Activated CD4-positive, alpha-beta T cell treated with anti-CD3 and anti-CD28 coated beads, Interleukin-2, Interleukin-6, amounts not matched to agents 100 ng/mL and 50 ng/mL, durations not matched to agents 16 hours and 8 hours (primary cell): ENCODE measurements at regions not wholly inside any gene's neighbourhood (a gene's known extent, or its start where the extent isn't known, plus 50 kb on each side); places are given as distances from the start of the nearest gene placed in this dataset.

Source experiments
- DNase-seq: peaks from one replicate; pipeline ENCODE4 v3.0.0-alpha.2; 2020

GRCh38 chr2:6554466-6554865, 311.2 kb downstream of the CMPK2 start:
- no peak for DNase-seq

GRCh38 chr2:6556755-6557154, 309.0 kb downstream of the CMPK2 start:
- no peak for DNase-seq

- DNase-seq: no peak
Measured at GRCh38 chr2:6557737-6558136, 308.0 kb downstream of the CMPK2 start.

DNA sequence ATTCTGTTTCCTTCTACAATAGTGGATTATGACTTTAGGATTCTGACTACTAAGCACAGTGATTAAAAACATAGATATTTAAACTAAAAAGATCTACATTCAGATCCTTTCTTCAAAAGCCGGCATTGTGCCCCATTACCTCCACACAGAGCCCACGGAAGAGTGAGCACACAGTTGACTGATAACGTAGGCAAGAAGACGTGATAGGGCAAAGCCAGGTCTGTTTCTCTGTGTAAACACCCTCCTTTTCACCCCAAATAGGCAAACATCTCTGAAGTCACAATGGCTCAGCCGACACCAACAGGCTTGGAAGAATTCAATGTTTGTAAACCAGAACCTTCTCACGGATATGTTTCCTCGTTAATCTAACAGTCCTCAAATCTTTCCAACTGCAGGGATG, 302.9 kb downstream of the CMPK2 start:
- no peak for DNase-seq

- no peak for DNase-seq
Measured at GRCh38 chr2:6564326-6564725, 301.4 kb downstream of the CMPK2 start.

GRCh38 chr2:6574121-6574520, 291.6 kb downstream of the CMPK2 start:
- no peak for DNase-seq

- no peak for DNase-seq
Measured at GRCh38 chr2:6576302-6576701, 289.4 kb downstream of the CMPK2 start.

DNA sequence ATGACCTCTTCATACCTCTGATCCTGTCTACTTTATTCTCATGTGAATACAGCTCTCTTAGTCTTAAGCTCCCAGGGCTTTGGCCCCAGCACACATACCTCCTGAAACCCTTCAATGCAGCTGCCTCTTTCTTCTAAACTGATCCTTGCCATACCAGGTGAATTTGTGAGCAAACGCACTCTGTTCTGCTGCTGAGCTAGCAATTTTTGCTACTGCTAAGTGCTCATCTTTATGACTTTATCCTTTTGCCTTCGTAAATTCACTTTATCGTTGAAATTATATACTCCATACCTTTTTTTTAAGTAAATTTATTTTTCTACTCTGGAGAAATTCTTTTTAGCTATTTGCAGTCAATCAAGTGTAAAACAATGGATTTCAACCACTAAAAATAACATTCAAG, 287.7 kb downstream of the CMPK2 start:
- no peak for DNase-seq

- no peak for DNase-seq
Measured at GRCh38 chr2:6578416-6578815, 287.3 kb downstream of the CMPK2 start.

GRCh38 chr2:6579281-6579680, 286.4 kb downstream of the CMPK2 start:
- no peak for DNase-seq

- DNase-seq: no peak
Measured at GRCh38 chr2:6580982-6581381, 284.7 kb downstream of the CMPK2 start.

GRCh38 chr2:6589150-6589549, 276.6 kb downstream of the CMPK2 start:
- no peak for DNase-seq

- DNase-seq: no peak
Measured at GRCh38 chr2:6590442-6590841, 275.3 kb downstream of the CMPK2 start.

DNA sequence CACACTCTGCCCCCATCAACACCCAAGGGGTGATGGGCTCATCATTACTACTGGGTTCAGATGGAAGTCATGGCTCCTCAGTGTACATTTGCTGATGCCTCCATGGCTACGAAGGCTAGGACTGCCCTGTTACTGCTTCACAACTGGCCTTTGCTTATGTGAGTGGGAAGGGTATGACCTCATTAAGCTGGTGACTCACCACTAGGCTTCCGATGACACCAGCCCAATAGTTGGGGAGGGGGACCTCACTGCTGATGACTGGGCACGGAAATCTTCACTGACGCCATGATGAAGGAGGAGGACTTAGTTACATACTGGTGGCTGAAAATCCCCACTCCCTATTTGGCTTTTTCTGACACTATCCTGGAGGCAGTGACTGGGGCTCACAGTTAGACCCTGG, 263.2 kb downstream of the CMPK2 start:
- no peak for DNase-seq

DNA sequence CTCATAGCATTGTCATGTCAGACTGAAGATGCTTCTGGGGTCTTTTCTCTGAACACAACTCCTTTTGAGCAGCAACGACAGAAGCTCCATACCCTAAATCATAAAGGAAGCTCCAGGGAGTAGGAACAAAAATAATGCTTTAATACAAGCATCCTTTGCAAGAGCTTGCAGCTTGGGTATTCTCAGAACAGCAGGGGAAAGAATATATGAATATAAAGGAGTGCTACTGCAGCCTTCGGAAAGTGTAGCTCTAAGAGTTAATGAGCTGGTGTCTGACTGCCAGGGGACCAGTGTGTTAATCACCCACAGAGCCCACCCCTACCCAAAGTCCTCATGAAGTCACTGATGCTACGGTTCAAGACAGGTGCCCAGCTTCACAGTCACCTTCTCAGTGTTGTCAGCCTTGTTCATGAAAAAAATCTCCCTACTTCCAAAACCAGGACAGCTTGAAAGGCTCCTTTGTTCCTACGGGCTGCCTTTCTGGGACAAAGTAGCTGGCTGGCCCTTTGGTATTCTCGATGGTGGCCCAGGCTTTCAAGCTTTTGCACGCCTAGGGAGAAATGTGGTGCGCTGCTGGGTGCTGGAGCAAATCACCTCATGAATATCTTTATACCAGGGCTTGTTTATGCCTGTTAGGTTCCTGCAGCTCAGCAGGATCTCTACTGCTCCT, 259.7 kb downstream of the CMPK2 start:
- DNase-seq: no peak

GRCh38 chr2:6617794-6618193, 247.9 kb downstream of the CMPK2 start:
- DNase-seq: no peak

GRCh38 chr2:6618201-6618600, 247.5 kb downstream of the CMPK2 start:
- DNase-seq: no peak

DNA sequence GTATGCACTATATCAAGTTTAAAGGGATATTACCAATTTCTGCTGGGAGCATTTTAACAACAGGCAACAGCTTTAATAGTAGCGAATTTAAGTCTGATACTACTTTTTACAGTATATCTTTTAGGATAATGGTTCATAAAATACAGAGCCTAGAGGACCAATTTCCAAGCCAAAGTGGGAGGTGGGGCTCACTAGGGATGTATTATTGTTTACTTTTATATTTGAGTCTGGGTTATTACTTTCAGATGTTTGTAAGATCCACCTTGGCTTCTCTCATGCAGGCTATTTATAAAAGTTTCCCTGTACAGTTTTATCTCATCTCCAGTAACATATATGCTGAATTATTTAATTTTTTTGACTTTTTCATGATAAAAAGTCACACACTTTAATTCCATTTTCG, 242.0 kb downstream of the CMPK2 start:
- no peak for DNase-seq

DNA sequence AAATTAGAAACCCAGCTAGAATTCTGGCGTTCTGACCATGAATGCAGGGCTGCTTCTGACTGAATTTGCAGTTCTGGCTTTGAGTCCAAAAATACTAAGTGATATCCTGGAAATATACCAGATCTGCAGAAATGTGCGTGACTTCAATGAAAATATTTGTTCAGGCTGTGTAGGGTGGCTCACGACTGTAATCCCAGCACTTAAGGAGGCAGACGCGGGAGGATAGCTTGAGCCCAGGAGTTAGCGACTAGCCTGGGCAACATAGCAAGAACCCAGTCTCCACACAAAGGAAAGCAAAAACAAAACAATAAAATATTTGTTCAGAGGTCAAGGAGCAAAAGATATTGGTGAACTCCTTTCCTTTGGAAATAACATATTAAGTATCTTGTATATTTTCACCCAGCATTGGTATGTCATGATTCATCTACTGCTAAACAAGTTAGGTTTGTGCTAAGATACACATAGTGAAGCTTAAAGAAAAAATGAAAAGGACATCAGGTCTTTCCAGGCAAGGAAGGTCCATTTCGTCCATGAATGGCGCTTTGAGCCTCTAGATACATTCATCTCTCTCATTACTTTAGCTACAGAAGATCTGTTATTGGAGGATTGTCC, 239.2 kb downstream of the CMPK2 start:
- DNase-seq: no peak

GRCh38 chr2:6627316-6627715, 238.4 kb downstream of the CMPK2 start:
- DNase-seq: no peak

GRCh38 chr2:6630209-6630608, 235.5 kb downstream of the CMPK2 start:
- no peak for DNase-seq

DNA sequence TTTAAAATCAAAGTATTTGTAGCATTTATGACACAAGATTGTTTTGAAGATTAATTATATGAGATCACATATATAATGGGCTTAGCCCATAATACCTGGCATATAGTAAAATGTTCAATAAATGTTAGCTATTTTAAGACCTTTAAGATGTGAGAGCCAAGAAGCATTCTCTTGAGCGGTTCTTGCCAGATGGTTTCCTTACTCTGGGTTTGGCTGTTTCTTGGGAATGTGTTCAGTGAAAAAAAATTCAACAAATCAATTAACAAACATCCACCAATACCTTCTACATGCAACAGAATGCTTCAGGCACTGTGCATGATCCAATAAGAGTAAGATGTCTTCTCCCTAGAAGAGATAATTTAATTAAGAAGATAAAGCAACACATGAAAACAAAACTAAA, 230.4 kb downstream of the CMPK2 start:
- no peak for DNase-seq

DNA sequence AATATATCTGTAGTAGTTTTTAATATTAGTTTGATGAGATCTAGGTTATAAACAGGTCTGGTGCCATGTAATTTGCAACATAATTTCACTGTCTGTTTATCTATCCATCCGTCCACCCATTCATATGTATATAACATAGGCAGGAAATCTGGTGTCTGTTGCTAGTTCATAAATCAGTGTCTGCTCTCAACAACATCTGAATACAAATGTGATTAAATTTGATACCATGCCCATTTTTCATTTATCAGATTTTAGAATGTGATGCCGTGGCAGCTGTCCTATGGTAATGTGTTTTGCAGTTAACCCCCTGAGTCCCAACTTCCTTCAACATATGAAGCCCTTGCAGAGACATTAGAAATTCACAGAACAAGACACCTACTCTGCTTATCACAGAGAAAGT, 228.4 kb downstream of the CMPK2 start:
- DNase-seq: no peak

DNA sequence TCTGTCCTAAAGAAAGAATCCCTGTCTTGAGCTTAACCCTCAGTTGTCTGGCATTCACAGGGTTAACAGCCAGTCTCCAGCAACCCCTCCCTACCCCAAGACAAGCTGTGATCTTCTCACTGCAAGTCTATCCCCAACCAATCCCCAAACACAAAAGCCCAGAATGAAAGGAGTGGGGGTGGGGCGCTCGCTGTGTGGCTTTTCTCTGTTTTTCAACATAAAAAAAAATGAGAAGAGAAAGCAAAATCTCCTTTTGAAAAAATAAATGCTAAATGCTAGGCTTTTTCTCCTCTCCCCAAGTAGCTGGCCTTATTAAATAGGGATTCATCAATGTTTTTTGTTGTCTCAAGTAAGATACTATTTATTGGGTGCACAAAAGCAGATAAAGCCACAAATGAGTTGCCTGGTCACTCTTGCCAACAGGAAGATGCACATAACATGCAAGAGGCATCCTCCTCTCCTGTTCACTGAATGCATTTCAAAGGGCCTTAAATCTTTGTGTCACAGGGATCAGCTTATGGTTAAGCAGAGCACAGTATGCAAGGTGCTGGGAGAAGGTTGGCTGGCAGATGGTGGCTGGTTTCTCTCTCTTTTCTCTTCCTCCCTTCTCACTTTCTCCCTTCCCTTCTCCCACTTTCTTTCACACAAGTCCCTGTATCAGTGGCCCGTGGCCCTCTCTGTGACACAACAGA, 225.6 kb downstream of the CMPK2 start:
- DNase-seq: no peak

GRCh38 chr2:6640621-6641015, 225.1 kb downstream of the CMPK2 start:
- DNase-seq: no peak
